Ascending aorta (tissue), 2 donors: ENCODE measurements at regions not wholly inside any gene's neighbourhood (a gene's known extent, or its start where the extent isn't known, plus 50 kb on each side); places are given as distances from the start of the nearest gene placed in this dataset.
"Not testable (repeated sequence)": the region's sequence is repeated elsewhere in the genome, so short reads cannot be mapped to it uniquely, and the experiment has no call there.

ENCODE experiments used
- DNase-seq, 2 donors: peaks; one replicate each; pipeline ENCODE4 v3.0.0-alpha.2; 2019; ENCODE audit warnings: low spot score in 2 of 2
- H3K27ac ChIP-seq, 2 donors: fragments of 200-600 bp; sonication (generic); one replicate each; pipeline ENCODE4 v1.5.1; 2016 to 2017; ENCODE audit warnings: mild to moderate bottlenecking in 1 of 2
- H3K27me3 ChIP-seq: fragments of 200-600 bp; sonication (generic); one replicate; pipeline ENCODE4 v1.5.1; 2017
- H3K36me3 ChIP-seq, 2 donors: fragments of 200-600 bp; sonication (generic); one replicate each; pipeline ENCODE4 v1.5.1; 2016
- H3K4me1 ChIP-seq, 2 donors: fragments of 200-600 bp; sonication (generic); one replicate each; pipeline ENCODE4 v1.5.1; 2016 to 2017; ENCODE audit warnings: mild to moderate bottlenecking in 1 of 2
- H3K4me3 ChIP-seq, 2 donors: fragments of 200-600 bp; sonication (generic); one replicate each; pipeline ENCODE4 v1.5.1; 2016 to 2017; ENCODE audit warnings: mild to moderate bottlenecking in 1 of 2
- H3K9me3 ChIP-seq, 2 donors: fragments of 200-600 bp; sonication (generic); one replicate each; pipeline ENCODE4 v1.5.1; 2016
- CTCF ChIP-seq, 3 experiments: fragments of 200-600 bp in 2 of 3; fragments of 450-650 bp in 1 of 3; sonication (generic) in 2 of 3; IDR thresholded peaks; one replicate each; pipeline ENCODE4 v1.5.1; 2016 to 2019; ENCODE audit warnings: antibody characterized with exemption in 3 of 3, mild to moderate bottlenecking in 1 of 3, moderate library complexity in 1 of 3
- intact Hi-C: fragments of 100-400 bp; cut with DNase I; formaldehyde crosslinking; loops from one replicate; pipeline ENCODE4 v1.15.1; 2023

- H3K9me3 ChIP-seq = no peaks in the 10 kb centered on the region
- intact Hi-C loops = no loop called here
- no peaks in the 10 kb centered on the region for H3K36me3 ChIP-seq
- no peaks in the 10 kb centered on the region for H3K27me3 ChIP-seq
- H3K27ac ChIP-seq = no peak overlapping the region
- no peaks in the 10 kb centered on the region for H3K4me1 ChIP-seq
- no peak for DNase-seq
- H3K4me3 ChIP-seq = no peak overlapping the region
- no peak for TF ChIP-seq CTCF (IDR thresholded peaks at IDR 0.05)
Measured at GRCh38 chr18:60248336-60249330, 123.9 kb downstream of the MC4R start.

DNA sequence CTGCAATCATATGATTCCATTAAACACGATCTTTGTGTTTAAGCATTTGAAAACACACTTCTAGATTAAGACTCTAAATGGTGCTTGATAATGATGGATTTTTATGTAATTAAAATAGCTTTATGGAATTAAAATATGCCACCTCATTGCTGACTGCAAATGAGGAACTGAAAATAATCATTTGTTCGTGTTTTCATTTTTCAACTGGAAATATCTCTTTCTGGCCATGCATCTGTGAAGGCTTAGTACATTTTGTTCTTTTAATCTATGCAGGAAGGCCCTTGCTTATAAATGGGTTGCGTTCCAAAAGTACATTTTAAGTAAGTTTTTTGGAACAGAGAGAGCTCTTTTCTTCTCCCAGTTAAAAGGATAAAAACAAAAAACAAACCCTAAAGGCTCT lies 125.5 kb downstream of the MC4R start:
- no peak overlapping the region for H3K27ac ChIP-seq

DNA sequence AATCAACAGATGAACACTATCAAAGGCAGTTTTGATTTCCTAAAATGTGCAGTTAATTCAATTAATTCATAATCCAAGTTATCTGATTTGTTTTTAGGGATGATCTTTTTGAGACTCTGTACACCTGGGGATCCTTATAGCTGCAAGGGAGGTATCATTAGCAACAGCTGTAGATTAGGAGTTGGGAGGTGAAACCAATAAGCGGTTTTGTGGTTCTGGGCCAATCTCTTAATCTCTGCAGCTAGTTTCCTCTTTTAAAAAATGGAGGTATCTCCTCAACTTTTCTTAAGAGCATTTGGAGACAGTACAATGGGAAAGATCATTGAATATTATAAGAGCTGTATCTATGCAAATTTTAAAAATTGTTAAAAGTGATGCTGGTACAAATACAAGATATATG lies 126.0 kb downstream of the MC4R start:
- H3K27me3 ChIP-seq = no peaks in the 10 kb centered on the region
- H3K4me3 ChIP-seq = no peak overlapping the region
- no peaks in the 10 kb centered on the region for H3K36me3 ChIP-seq
- H3K27ac ChIP-seq = no peak overlapping the region
- DNase-seq = no peak
- intact Hi-C loops = no loop called here
- H3K9me3 ChIP-seq = no peaks in the 10 kb centered on the region
- TF ChIP-seq CTCF (IDR thresholded peaks at IDR 0.05) = no peak
- H3K4me1 ChIP-seq = no peaks in the 10 kb centered on the region

More for the DNA sequence above, 125.5 kb downstream of the MC4R start:
- no peak overlapping the region for H3K4me3 ChIP-seq
- H3K4me1 ChIP-seq = no peaks in the 10 kb centered on the region
- intact Hi-C loops = no loop called here
- no peak for DNase-seq
- TF ChIP-seq CTCF (IDR thresholded peaks at IDR 0.05) = no peak
- no peaks in the 10 kb centered on the region for H3K36me3 ChIP-seq
- H3K27me3 ChIP-seq = no peaks in the 10 kb centered on the region
- no peaks in the 10 kb centered on the region for H3K9me3 ChIP-seq

GRCh38 chr18:60245096-60245495 lies 127.5 kb downstream of the MC4R start:
- Histone ChIP-seq H3K27me3 (no peaks in the 10 kb centered on the region), H3K4me3 (no peak overlapping the region), H3K4me1 (no peaks in the 10 kb centered on the region), H3K27ac (no peak overlapping the region), H3K9me3 (no peaks in the 10 kb centered on the region), H3K36me3 (no peaks in the 10 kb centered on the region)
- intact Hi-C loops = no loop called here
- TF ChIP-seq CTCF (IDR thresholded peaks at IDR 0.05) = no peak
- no peak for DNase-seq

DNA sequence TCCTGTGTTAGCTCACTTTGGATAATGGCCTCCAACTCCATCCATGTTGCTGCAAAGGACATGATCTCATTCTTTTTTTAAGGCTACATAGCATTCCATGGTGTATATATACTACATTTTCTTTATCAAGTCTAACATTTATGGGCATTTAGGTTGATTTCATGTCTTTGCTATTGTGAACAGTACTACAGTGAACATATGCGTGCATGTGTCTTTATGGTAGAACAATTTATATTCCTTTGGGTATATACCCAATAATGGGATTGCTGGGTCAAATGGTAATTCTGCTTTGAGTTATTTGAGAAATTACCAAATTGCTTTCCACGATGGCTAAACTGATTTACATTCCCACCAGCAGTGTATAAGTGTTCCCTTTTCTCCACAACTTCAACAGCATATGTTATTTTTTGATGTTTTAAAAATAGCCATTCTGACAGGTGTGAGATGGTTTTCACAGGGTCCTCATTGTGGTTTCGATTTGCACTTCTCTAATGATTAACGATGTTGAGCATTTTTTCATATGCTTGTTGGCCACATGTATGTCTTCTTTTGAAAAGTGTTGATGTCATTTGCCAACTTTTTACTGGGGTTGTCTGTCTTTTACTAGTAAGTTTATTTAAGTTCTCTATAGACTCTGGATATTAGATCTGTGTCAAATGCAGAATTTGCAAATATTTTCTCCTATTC lies 133.4 kb downstream of the MC4R start:
- intact Hi-C loops, H3K4me3 ChIP-seq, H3K36me3 ChIP-seq, H3K27me3 ChIP-seq, H3K27ac ChIP-seq, H3K4me1 ChIP-seq, H3K9me3 ChIP-seq, DNase-seq: not testable (repeated sequence)

- no peaks in the 10 kb centered on the region for H3K36me3 ChIP-seq
- H3K27ac ChIP-seq = no peak overlapping the region
- no peaks in the 10 kb centered on the region for H3K27me3 ChIP-seq
- no peak overlapping the region for H3K4me3 ChIP-seq
- intact Hi-C loops = no loop called here
- H3K9me3 ChIP-seq = no peaks in the 10 kb centered on the region
- no peak for TF ChIP-seq CTCF (IDR thresholded peaks at IDR 0.05)
- no peaks in the 10 kb centered on the region for H3K4me1 ChIP-seq
- DNase-seq = no peak
Measured at GRCh38 chr18:60235164-60235563, 137.4 kb downstream of the MC4R start.
